Osteoblast (primary cell): ENCODE measurements at regions not wholly inside any gene's neighbourhood (a gene's known extent, or its start where the extent isn't known, plus 50 kb on each side); places are given as distances from the start of the nearest gene placed in this dataset.

ENCODE experiments used
- DNase-seq: peaks from one replicate; pipeline ENCODE4 v3.0.0; 2011; ENCODE audit warnings: low spot score, mixed read lengths; ENCODE audit not compliant: insufficient read length; ENCODE audit errors: missing footprints
- H2AFZ ChIP-seq: 2 replicates; pipeline ENCODE4 v1.6.0; 2011; ENCODE audit warnings: mild to moderate bottlenecking, low read length
- H3K27ac ChIP-seq: 2 replicates; pipeline ENCODE4 v1.5.1; 2011; ENCODE audit warnings: mild to moderate bottlenecking, low read depth, low read length, moderate library complexity
- H3K27me3 ChIP-seq: 2 replicates; pipeline ENCODE4 v1.6.0; 2012; ENCODE audit warnings: mild to moderate bottlenecking, control low read depth, inconsistent platforms, low read length, moderate library complexity; ENCODE audit not compliant: insufficient read depth
- H3K36me3 ChIP-seq: 2 replicates; pipeline ENCODE4 v1.5.1; 2011; ENCODE audit warnings: mild to moderate bottlenecking, low read length, control low read depth, moderate library complexity; ENCODE audit not compliant: insufficient read depth
- H3K4me1 ChIP-seq: 2 replicates; pipeline ENCODE4 v1.5.1; 2011; ENCODE audit warnings: mild to moderate bottlenecking, low read length, control low read depth, moderate library complexity; ENCODE audit not compliant: insufficient read depth
- H3K4me2 ChIP-seq: 2 replicates; pipeline ENCODE4 v1.6.0; 2011; ENCODE audit warnings: mild to moderate bottlenecking, low read length; ENCODE audit not compliant: insufficient read depth
- H3K4me3 ChIP-seq: fragments of 200-600 bp; sonication (generic); 3 replicates; pipeline ENCODE4 v1.5.1; 2012; ENCODE audit warnings: mild to moderate bottlenecking, low read length, inconsistent platforms; ENCODE audit not compliant: insufficient read depth
- H3K79me2 ChIP-seq: 2 replicates; pipeline ENCODE4 v1.6.0; 2012; ENCODE audit warnings: mild to moderate bottlenecking, low read length, control low read depth, inconsistent platforms; ENCODE audit not compliant: insufficient read depth
- H3K9me3 ChIP-seq: 2 replicates; pipeline ENCODE4 v1.5.1; 2011; ENCODE audit warnings: low read depth, low read length, control low read depth
- H4K20me1 ChIP-seq: 2 replicates; pipeline ENCODE4 v1.6.0; 2012; ENCODE audit warnings: mild to moderate bottlenecking, low read length, control low read depth; ENCODE audit not compliant: insufficient read depth
- TF ChIP-seq, protein P1 (sequence below): IDR thresholded peaks from 2 replicates; pipeline ENCODE4 v1.5.1; 2011; ENCODE audit warnings: mild to moderate bottlenecking, low read depth, low read length, moderate library complexity; ENCODE audit errors: extremely low read depth

DNA sequence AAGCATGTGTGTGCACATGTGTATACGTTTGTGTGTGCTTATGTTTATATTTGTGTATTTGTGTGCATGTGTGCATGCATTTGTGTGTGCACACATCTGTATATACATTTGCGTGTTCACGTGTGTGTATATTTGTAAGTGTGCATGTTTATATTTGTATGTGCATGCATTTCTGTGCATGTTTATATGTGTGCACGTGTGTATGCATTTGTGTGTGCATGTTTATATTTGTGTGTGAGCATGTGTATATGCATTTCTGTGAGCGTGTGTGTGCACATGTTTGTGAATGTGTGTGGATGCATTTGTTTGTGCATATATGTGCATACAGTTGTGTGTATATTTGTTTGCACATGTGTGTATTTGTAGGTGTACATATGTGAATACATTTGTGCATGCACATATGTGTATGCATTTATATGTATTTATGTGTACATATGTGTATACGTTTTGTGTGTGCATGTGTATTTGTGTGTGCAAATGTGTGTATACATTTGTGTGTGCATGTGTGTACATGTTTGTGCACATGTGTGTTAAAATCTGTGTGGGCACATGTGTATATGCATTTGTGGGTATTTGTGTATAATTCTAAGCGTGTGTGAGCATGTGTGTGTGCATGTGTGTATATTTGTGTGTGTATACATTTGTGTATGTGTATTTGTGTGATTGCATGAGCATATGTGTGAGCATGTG lies 140.4 kb upstream of the AFDN start:
- no peak for DNase-seq
- H3K27ac ChIP-seq: no peak overlapping the region
- H3K79me2 ChIP-seq: no peaks in the 10 kb centered on the region
- H3K4me2 ChIP-seq: no peak overlapping the region
- H3K9me3 ChIP-seq: peaks cover 3% of the 10 kb centered on the region
- H2AFZ ChIP-seq: no peak overlapping the region
- TF ChIP-seq, protein P1, sequence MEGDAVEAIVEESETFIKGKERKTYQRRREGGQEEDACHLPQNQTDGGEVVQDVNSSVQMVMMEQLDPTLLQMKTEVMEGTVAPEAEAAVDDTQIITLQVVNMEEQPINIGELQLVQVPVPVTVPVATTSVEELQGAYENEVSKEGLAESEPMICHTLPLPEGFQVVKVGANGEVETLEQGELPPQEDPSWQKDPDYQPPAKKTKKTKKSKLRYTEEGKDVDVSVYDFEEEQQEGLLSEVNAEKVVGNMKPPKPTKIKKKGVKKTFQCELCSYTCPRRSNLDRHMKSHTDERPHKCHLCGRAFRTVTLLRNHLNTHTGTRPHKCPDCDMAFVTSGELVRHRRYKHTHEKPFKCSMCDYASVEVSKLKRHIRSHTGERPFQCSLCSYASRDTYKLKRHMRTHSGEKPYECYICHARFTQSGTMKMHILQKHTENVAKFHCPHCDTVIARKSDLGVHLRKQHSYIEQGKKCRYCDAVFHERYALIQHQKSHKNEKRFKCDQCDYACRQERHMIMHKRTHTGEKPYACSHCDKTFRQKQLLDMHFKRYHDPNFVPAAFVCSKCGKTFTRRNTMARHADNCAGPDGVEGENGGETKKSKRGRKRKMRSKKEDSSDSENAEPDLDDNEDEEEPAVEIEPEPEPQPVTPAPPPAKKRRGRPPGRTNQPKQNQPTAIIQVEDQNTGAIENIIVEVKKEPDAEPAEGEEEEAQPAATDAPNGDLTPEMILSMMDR: no peak
- H3K27me3 ChIP-seq: no peaks in the 10 kb centered on the region
- H4K20me1 ChIP-seq: no peaks in the 10 kb centered on the region
- H3K36me3 ChIP-seq: no peaks in the 10 kb centered on the region
- no peak overlapping the region for H3K4me3 ChIP-seq
- no peaks in the 10 kb centered on the region for H3K4me1 ChIP-seq

DNA sequence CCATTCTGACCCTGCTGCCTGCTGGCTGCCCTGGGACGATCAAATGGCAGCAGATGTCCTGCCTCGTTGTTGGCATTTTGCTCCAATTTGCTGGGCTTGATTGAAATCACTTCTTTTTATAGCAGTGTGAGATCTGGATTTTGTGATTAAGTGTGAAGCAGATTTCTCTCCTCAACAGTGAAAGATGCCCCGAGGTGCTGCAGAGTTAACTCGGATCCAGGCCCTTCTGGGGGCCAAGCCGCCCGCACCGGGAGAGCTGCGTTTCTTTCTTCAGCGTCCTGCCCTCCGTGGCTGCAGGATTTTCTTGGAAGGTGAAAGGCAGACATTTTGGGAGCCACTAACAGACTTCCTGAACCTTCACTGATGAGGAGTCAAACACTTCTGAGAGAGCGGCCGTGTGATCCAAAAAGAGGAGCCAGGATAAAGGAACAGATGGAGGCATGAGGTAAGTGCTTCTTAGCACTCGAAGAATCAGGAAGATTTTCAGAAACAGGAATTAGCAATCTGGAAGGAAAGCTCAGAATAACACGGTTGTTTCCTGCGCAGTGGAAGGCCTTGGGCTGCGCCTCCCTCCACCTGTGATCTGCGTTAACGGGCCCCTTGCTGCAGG lies 139.5 kb upstream of the AFDN start:
- H3K9me3 ChIP-seq: peaks cover 3% of the 10 kb centered on the region
- TF ChIP-seq, protein P1: no peak
- H3K36me3 ChIP-seq: no peaks in the 10 kb centered on the region

DNA sequence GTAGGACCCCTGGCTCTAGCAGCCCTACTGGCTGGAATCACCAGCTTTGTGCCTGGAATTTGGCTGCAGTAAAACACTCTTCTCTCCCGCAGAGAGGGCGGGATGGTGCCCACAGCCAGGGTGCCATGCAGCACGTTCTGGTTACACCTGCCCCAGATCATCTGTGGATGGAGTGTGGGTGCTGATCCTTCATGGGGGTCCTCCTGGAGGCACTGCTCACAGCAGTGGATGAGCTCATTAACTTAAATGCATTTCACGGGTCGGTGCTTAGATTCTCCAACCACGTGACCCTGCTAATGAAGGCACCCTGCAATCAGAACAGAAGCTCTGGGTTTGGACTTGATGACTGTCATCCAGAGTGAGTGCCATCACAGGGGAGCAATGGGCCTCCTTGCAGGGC lies 138.6 kb upstream of the AFDN start:
- no peak overlapping the region for H2AFZ ChIP-seq
- no peaks in the 10 kb centered on the region for H3K36me3 ChIP-seq
- DNase-seq: no peak
- TF ChIP-seq, protein P1: no peak
- no peaks in the 10 kb centered on the region for H3K79me2 ChIP-seq
- no peak overlapping the region for H3K4me3 ChIP-seq
- H3K4me1 ChIP-seq: no peaks in the 10 kb centered on the region
- no peak overlapping the region for H3K4me2 ChIP-seq
- no peak overlapping the region for H3K27ac ChIP-seq
- H3K9me3 ChIP-seq: peaks cover 3% of the 10 kb centered on the region
- no peaks in the 10 kb centered on the region for H3K27me3 ChIP-seq
- no peaks in the 10 kb centered on the region for H4K20me1 ChIP-seq

More for the DNA sequence above, 139.5 kb upstream of the AFDN start:
- no peak for DNase-seq
- Histone ChIP-seq H3K79me2 (no peaks in the 10 kb centered on the region), H3K27ac (no peak overlapping the region), H3K4me2 (no peak overlapping the region), H4K20me1 (no peaks in the 10 kb centered on the region), H3K27me3 (no peaks in the 10 kb centered on the region), H3K4me3 (no peak overlapping the region), H2AFZ (no peak overlapping the region), H3K4me1 (no peaks in the 10 kb centered on the region)

DNA sequence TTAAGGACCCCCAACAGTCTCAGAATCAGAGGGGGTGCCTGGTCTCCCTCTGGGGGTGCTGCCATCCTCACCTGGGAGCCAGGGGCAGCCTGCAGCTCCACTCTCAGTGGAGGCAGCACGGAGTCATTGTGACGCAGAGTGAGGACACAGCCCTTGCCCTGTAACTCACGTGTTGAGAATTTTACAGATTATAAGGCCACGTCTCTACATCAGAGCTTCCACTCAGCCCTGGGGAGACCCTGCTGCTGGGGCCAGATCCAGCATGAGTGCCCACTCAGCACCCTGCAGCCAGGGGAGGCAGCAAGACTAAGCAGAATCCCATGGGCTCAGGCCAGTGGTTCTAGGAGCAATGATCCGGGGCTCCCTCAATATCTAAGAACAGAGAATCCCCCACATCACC lies 137.4 kb upstream of the AFDN start:
- Histone ChIP-seq H4K20me1 (no peaks in the 10 kb centered on the region), H3K4me3 (no peak overlapping the region), H3K27me3 (no peaks in the 10 kb centered on the region), H3K4me2 (no peak overlapping the region), H2AFZ (no peak overlapping the region), H3K4me1 (no peaks in the 10 kb centered on the region), H3K9me3 (peaks cover 3% of the 10 kb centered on the region), H3K36me3 (no peaks in the 10 kb centered on the region), H3K27ac (no peak overlapping the region), H3K79me2 (no peaks in the 10 kb centered on the region)
- no peak for DNase-seq
- TF ChIP-seq, protein P1: no peak
